Stimulated activated CD8-positive, alpha-beta memory T cell treated with anti-CD3 and anti-CD28 coated beads, Interleukin-7, amount 100 ng/mL, for 4 hours (primary cell): ENCODE measurements at regions not wholly inside any gene's neighbourhood (a gene's known extent, or its start where the extent isn't known, plus 50 kb on each side); places are given as distances from the start of the nearest gene placed in this dataset.
"Not testable (repeated sequence)": the region's sequence is repeated elsewhere in the genome, so short reads cannot be mapped to it uniquely, and the experiment has no call there.

Experiments
- DNase-seq, 2 donors: peaks; one replicate each; pipeline ENCODE4 v3.0.0-alpha.2; 2020; ENCODE audit warnings: low read depth in 2 of 2

- no peak for DNase-seq
These were observed 66.4 kb upstream of the ATXN1 start for GRCh38 chr6:16827627-16828026.

GRCh38 chr6:16825784-16826183 lies 64.5 kb upstream of the ATXN1 start:
- no peak for DNase-seq

GRCh38 chr6:16824845-16825685 lies 63.8 kb upstream of the ATXN1 start:
- DNase-seq, result no peak

- DNase-seq, result no peak
These were observed 62.6 kb upstream of the ATXN1 start for GRCh38 chr6:16823718-16824352.

- DNase-seq, result no peak
These were observed 61.9 kb upstream of the ATXN1 start for GRCh38 chr6:16822975-16823717.

GRCh38 chr6:16822529-16822928 lies 61.3 kb upstream of the ATXN1 start:
- no peak for DNase-seq

GRCh38 chr6:16821834-16822264 lies 60.6 kb upstream of the ATXN1 start:
- DNase-seq, result no peak

- not testable (repeated sequence) for DNase-seq
These were observed 59.0 kb upstream of the ATXN1 start for GRCh38 chr6:16820262-16820661.

- DNase-seq, result no peak
These were observed 58.5 kb upstream of the ATXN1 start for GRCh38 chr6:16819752-16820151.

- no peak for DNase-seq
These were observed 57.8 kb upstream of the ATXN1 start for GRCh38 chr6:16818992-16819626.

GRCh38 chr6:16817594-16817993 lies 56.3 kb upstream of the ATXN1 start:
- no peak for DNase-seq

- no peak for DNase-seq
These were observed 55.6 kb upstream of the ATXN1 start for GRCh38 chr6:16816891-16817290.

- DNase-seq, result no peak
These were observed 51.7 kb upstream of the ATXN1 start for GRCh38 chr6:16812993-16813392.

GRCh38 chr6:16811277-16811979 lies 50.2 kb upstream of the ATXN1 start:
- DNase-seq, result no peak
